GM12878 (cell line): ENCODE measurements at regions not wholly inside any gene's neighbourhood (a gene's known extent, or its start where the extent isn't known, plus 50 kb on each side); places are given as distances from the start of the nearest gene placed in this dataset.

Experiments used
- BACH1 ChIP-seq: fragments of 450-650 bp; IDR thresholded peaks from 2 replicates; pipeline ENCODE4 v1.6.1; 2017; ENCODE audit warnings: mild to moderate bottlenecking, borderline replicate concordance
- CBX3 ChIP-seq: fragments of 200-600 bp; sonication (generic); IDR thresholded peaks from 2 replicates; pipeline ENCODE4 v1.6.1; 2016; ENCODE audit warnings: low read depth, borderline replicate concordance
- CHD2 ChIP-seq: IDR thresholded peaks from 2 replicates; pipeline ENCODE4 v1.6.1; 2011; ENCODE audit warnings: low read depth, low read length, improper control_type of control experiment, borderline replicate concordance
- POU2F2 ChIP-seq: IDR thresholded peaks from 3 replicates; pipeline ENCODE4 v1.6.1; 2011; ENCODE audit warnings: low read depth, mild to moderate bottlenecking, low read length, borderline replicate concordance
- RAD21 ChIP-seq: IDR thresholded peaks from 2 replicates; pipeline ENCODE4 v1.6.1; 2011; ENCODE audit warnings: mild to moderate bottlenecking, low read depth, low read length, moderate library complexity; ENCODE audit not compliant: insufficient read depth
- ZNF207 ChIP-seq: fragments of 450-650 bp; IDR thresholded peaks from 2 replicates; pipeline ENCODE4 v1.6.1; 2014; ENCODE audit warnings: antibody characterized with exemption, mild to moderate bottlenecking, borderline replicate concordance
- TF ChIP-seq, protein P1 (sequence below), 3 experiments: IDR thresholded peaks in 2 of 3; conservative IDR thresholded peaks in 1 of 3; 2 replicates each; pipeline ENCODE4 v1.5.1; 2011; ENCODE audit warnings: low read depth in 3 of 3, low read length in 3 of 3, mild to moderate bottlenecking in 3 of 3, control low read depth in 2 of 3, moderate library complexity in 2 of 3, inconsistent platforms in 1 of 3, mixed read lengths in 1 of 3; ENCODE audit not compliant: control insufficient read depth in 2 of 3, insufficient read depth in 1 of 3; ENCODE audit errors: extremely low read depth in 1 of 3
- TF ChIP-seq, protein P2 (sequence below): IDR thresholded peaks from 2 replicates; pipeline ENCODE4 v1.6.1; 2011; ENCODE audit warnings: borderline replicate concordance, low read depth, mild to moderate bottlenecking, moderate library complexity, low read length; ENCODE audit not compliant: insufficient read depth, poor library complexity, severe bottlenecking

DNA sequence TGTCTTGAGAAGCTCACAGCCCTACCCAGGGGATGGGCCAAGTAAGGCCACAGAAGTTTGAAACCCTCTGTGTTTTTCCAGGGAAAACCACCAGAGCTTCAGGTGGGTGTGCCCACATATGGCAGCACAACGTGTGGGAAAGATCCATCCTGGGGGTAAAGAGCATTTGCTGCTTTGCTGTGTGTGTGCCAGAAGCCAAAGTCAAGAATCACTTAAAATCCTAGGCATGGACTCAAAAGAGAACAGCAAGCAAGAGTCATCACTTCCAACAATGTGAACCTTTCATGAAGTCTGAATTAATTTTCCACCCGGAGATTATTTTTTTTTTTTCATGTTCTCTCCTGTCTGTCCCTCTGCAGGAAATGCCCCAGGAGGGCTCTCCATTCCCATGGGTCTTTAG, 308.2 kb upstream of the SGK1 start:
- no peak for TF ChIP-seq RAD21
- TF ChIP-seq CHD2: no peak
- TF ChIP-seq, protein P1, sequence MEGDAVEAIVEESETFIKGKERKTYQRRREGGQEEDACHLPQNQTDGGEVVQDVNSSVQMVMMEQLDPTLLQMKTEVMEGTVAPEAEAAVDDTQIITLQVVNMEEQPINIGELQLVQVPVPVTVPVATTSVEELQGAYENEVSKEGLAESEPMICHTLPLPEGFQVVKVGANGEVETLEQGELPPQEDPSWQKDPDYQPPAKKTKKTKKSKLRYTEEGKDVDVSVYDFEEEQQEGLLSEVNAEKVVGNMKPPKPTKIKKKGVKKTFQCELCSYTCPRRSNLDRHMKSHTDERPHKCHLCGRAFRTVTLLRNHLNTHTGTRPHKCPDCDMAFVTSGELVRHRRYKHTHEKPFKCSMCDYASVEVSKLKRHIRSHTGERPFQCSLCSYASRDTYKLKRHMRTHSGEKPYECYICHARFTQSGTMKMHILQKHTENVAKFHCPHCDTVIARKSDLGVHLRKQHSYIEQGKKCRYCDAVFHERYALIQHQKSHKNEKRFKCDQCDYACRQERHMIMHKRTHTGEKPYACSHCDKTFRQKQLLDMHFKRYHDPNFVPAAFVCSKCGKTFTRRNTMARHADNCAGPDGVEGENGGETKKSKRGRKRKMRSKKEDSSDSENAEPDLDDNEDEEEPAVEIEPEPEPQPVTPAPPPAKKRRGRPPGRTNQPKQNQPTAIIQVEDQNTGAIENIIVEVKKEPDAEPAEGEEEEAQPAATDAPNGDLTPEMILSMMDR (IDR thresholded peaks at IDR 0.05 in 2 of 3, conservative IDR thresholded peaks at IDR 0.05 in 1 of 3; ENCODE audit: control insufficient read depth in 2 of 3, extremely low read depth in 1 of 3, insufficient read depth in 1 of 3, low read depth in 3 of 3, low read length in 3 of 3): no peak
- no peak for TF ChIP-seq POU2F2
- no peak for TF ChIP-seq BACH1
- no peak for TF ChIP-seq CBX3
- no peak for TF ChIP-seq ZNF207
- TF ChIP-seq, protein P2, sequence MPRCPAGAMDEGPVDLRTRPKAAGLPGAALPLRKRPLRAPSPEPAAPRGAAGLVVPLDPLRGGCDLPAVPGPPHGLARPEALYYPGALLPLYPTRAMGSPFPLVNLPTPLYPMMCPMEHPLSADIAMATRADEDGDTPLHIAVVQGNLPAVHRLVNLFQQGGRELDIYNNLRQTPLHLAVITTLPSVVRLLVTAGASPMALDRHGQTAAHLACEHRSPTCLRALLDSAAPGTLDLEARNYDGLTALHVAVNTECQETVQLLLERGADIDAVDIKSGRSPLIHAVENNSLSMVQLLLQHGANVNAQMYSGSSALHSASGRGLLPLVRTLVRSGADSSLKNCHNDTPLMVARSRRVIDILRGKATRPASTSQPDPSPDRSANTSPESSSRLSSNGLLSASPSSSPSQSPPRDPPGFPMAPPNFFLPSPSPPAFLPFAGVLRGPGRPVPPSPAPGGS: no peak
